IMR-90 (cell line): ENCODE measurements at regions not wholly inside any gene's neighbourhood (a gene's known extent, or its start where the extent isn't known, plus 50 kb on each side); places are given as distances from the start of the nearest gene placed in this dataset.

Experiments
- ATAC-seq: fragments of 200-7000 bp; cut with Tn5 transposase; 2 replicates; pipeline ENCODE4 v1.9.1; 2020; ENCODE audit warnings: low read depth, mild to moderate bottlenecking, moderate library complexity
- BruUV-seq: library from RNA; stranded (reverse); fragments of 400-500 nt; replicated peaks from 2 replicates; lab custom pipeline; 2021; lab: Mats Ljungman, UMichigan
- CTCF ChIA-PET: fragments of 300-600 bp; formaldehyde crosslinking; extraction: SDS; loops from one replicate; lab custom pipeline; 2021; ENCODE audit warnings: antibody characterized with exemption; lab: Yijun Ruan, JAX
- POLR2A ChIA-PET: fragments of 300-600 bp; sonication (Branson Sonifier 250); formaldehyde crosslinking; loops from one replicate; lab custom pipeline; 2022; ENCODE audit warnings: antibody characterized with exemption; ENCODE audit not compliant: unreplicated experiment; lab: Charles Lee
- DNase-seq: peaks from one replicate; pipeline ENCODE4 v3.0.0; 2013
- H2AFZ ChIP-seq: replicated peaks from 2 replicates; pipeline ENCODE3; 2013; ENCODE audit warnings: low read length, mild to moderate bottlenecking; ENCODE audit not compliant: poor library complexity
- H2AK5ac ChIP-seq: 2 replicates; pipeline ENCODE4 v1.6.1; 2013; ENCODE audit warnings: low read depth, low read length, inconsistent platforms
- H2AK9ac ChIP-seq: replicated peaks from 2 replicates; pipeline ENCODE3; 2013; ENCODE audit warnings: mild to moderate bottlenecking, low read depth, low read length, moderate library complexity; ENCODE audit not compliant: poor library complexity
- H2BK120ac ChIP-seq: 2 replicates; pipeline ENCODE4 v1.6.1; 2013; ENCODE audit warnings: low read depth, low read length, inconsistent platforms
- H2BK15ac ChIP-seq: 3 replicates; pipeline ENCODE4 v1.6.1; 2013; ENCODE audit warnings: low read depth, low read length, inconsistent platforms
- H2BK20ac ChIP-seq: 2 replicates; pipeline ENCODE4 v1.6.1; 2013; ENCODE audit warnings: low read depth, mild to moderate bottlenecking, inconsistent platforms, low read length, moderate library complexity
- H2BK5ac ChIP-seq: 2 replicates; pipeline ENCODE4 v1.6.1; 2013; ENCODE audit warnings: mild to moderate bottlenecking, low read depth, low read length, inconsistent platforms; ENCODE audit not compliant: poor library complexity, severe bottlenecking
- H3K14ac ChIP-seq: replicated peaks from 2 replicates; pipeline ENCODE4 v1.6.1; 2013; ENCODE audit warnings: low read depth, low read length, inconsistent platforms
- H3K18ac ChIP-seq: 2 replicates; pipeline ENCODE4 v1.6.1; 2013; ENCODE audit warnings: low read depth, low read length, control low read depth
- H3K23ac ChIP-seq: 2 replicates; pipeline ENCODE4 v1.6.1; 2013; ENCODE audit warnings: low read depth, low read length, inconsistent platforms
- H3K27ac ChIP-seq: 2 replicates; pipeline ENCODE4 v1.5.1; 2013; ENCODE audit warnings: mild to moderate bottlenecking, control low read depth, low read length; ENCODE audit not compliant: insufficient read depth
- H3K27me3 ChIP-seq: 2 replicates; pipeline ENCODE4 v1.6.1; 2013; ENCODE audit warnings: low read length; ENCODE audit not compliant: control insufficient read depth, insufficient read depth
- H3K36me3 ChIP-seq: 2 replicates; pipeline ENCODE4 v1.6.1; 2013; ENCODE audit warnings: low read length, mixed read lengths; ENCODE audit not compliant: control insufficient read depth, insufficient read depth
- H3K4ac ChIP-seq: 2 replicates; pipeline ENCODE4 v1.6.1; 2013; ENCODE audit warnings: low read depth, low read length, inconsistent platforms
- H3K4me1 ChIP-seq: 2 replicates; pipeline ENCODE4 v1.6.1; 2013; ENCODE audit warnings: low read length, mixed read lengths; ENCODE audit not compliant: control insufficient read depth, insufficient read depth
- H3K4me2 ChIP-seq: 2 replicates; pipeline ENCODE4 v1.6.1; 2013; ENCODE audit warnings: low read depth, mild to moderate bottlenecking, control low read depth, low read length, moderate library complexity
- H3K4me3 ChIP-seq: 2 replicates; pipeline ENCODE4 v1.5.1; 2013; ENCODE audit warnings: low read depth, mild to moderate bottlenecking, control low read depth, low read length, moderate library complexity; ENCODE audit not compliant: insufficient read depth
- H3K56ac ChIP-seq: 2 replicates; pipeline ENCODE4 v1.6.1; 2013; ENCODE audit warnings: low read length, inconsistent platforms; ENCODE audit not compliant: insufficient read depth; ENCODE audit errors: extremely low read depth
- H3K79me1 ChIP-seq, 2 experiments: 2 replicates each; pipeline ENCODE4 v1.6.1; 2013; ENCODE audit warnings: low read length in 2 of 2, inconsistent platforms in 1 of 2, low read depth in 1 of 2
- H3K9ac ChIP-seq: 2 replicates; pipeline ENCODE4 v1.6.1; 2013; ENCODE audit warnings: low read depth, low read length, control low read depth
- H3K9me1 ChIP-seq: 2 replicates; pipeline ENCODE4 v1.6.1; 2013; ENCODE audit warnings: low read length, inconsistent platforms; ENCODE audit not compliant: insufficient read depth
- H3K9me3 ChIP-seq: 2 replicates; pipeline ENCODE4 v1.6.1; 2013; ENCODE audit warnings: low read length; ENCODE audit not compliant: control insufficient read depth, insufficient read depth
- H4K20me1 ChIP-seq: 2 replicates; pipeline ENCODE4 v1.6.1; 2013; ENCODE audit warnings: low read length, inconsistent platforms; ENCODE audit not compliant: insufficient read depth
- H4K5ac ChIP-seq: 2 replicates; pipeline ENCODE4 v1.6.1; 2013; ENCODE audit warnings: mild to moderate bottlenecking, low read depth, low read length, control low read depth
- H4K8ac ChIP-seq, 2 experiments: 2 replicates each; pipeline ENCODE4 v1.6.1; 2013; ENCODE audit warnings: low read depth in 2 of 2, low read length in 2 of 2, control low read depth in 1 of 2, inconsistent platforms in 1 of 2
- H4K91ac ChIP-seq: 2 replicates; pipeline ENCODE4 v1.6.1; 2013; ENCODE audit warnings: low read depth, low read length, inconsistent platforms; ENCODE audit not compliant: insufficient read depth
- BHLHE40 ChIP-seq: fragments of 150-350 bp; IDR thresholded peaks from 2 replicates; pipeline ENCODE4 v1.6.1; 2016; ENCODE audit warnings: mild to moderate bottlenecking, low read depth, low read length
- CEBPB ChIP-seq: IDR thresholded peaks from 2 replicates; pipeline ENCODE4 v1.6.1; 2012; ENCODE audit warnings: low read depth, low read length, improper control_type of control experiment
- CHD1 ChIP-seq: IDR thresholded peaks from 2 replicates; pipeline ENCODE4 v1.6.1; 2012; ENCODE audit warnings: low read depth, low read length, improper control_type of control experiment
- FOS ChIP-seq: fragments of 150-350 bp; IDR thresholded peaks from 2 replicates; pipeline ENCODE4 v1.6.1; 2016; ENCODE audit warnings: low read depth, low read length
- MAFK ChIP-seq: IDR thresholded peaks from 2 replicates; pipeline ENCODE4 v1.6.1; 2012; ENCODE audit warnings: low read depth, low read length, improper control_type of control experiment
- MAZ ChIP-seq: IDR thresholded peaks from 2 replicates; pipeline ENCODE4 v1.6.1; 2012; ENCODE audit warnings: low read depth, mild to moderate bottlenecking, low read length, improper control_type of control experiment, moderate library complexity, borderline replicate concordance
- MXI1 ChIP-seq: IDR thresholded peaks from 2 replicates; pipeline ENCODE4 v1.6.1; 2012; ENCODE audit warnings: low read depth, mild to moderate bottlenecking, low read length, moderate library complexity, borderline replicate concordance
- NFE2L2 ChIP-seq: fragments of 150-350 bp; IDR thresholded peaks from 2 replicates; pipeline ENCODE4 v1.6.1; 2016; ENCODE audit warnings: low read depth, mild to moderate bottlenecking, low read length
- POLR2A ChIP-seq: IDR thresholded peaks from 2 replicates; pipeline ENCODE4 v1.6.1; 2012; ENCODE audit warnings: mild to moderate bottlenecking, low read depth, low read length
- RAD21 ChIP-seq: IDR thresholded peaks from 2 replicates; pipeline ENCODE4 v1.6.1; 2012; ENCODE audit warnings: low read length, improper control_type of control experiment
- RCOR1 ChIP-seq: IDR thresholded peaks from 2 replicates; pipeline ENCODE4 v1.6.1; 2012; ENCODE audit warnings: mild to moderate bottlenecking, low read length, improper control_type of control experiment; ENCODE audit not compliant: insufficient replicate concordance
- RFX5 ChIP-seq: IDR thresholded peaks from 2 replicates; pipeline ENCODE4 v1.8.0; 2012; ENCODE audit warnings: low read depth, mild to moderate bottlenecking, low read length, moderate library complexity
- SMC3 ChIP-seq: fragments of 150-350 bp; IDR thresholded peaks from 2 replicates; pipeline ENCODE4 v1.6.1; 2016; ENCODE audit warnings: low read depth, mild to moderate bottlenecking, antibody characterized with exemption, low read length, moderate library complexity
- WGBS, 2 experiments: methylation state at CpG; one replicate each; pipeline versions ENCODE4 v1.1.5 to v1.1.7; 2013; ENCODE audit warnings: missing lambda C conversion rate in 2 of 2; ENCODE audit not compliant: insufficient read length in 1 of 2; ENCODE audit errors: extremely low coverage in 2 of 2; 5-methylcytosine and 5-hydroxymethylcytosine counted together
- dilution Hi-C: fragments of 300-500 bp; cut with HindIII; formaldehyde crosslinking; loops from one replicate; pipeline ENCODE4 v1.14.3; 2018; ENCODE audit warnings: low sequenced_read_pairs; ENCODE audit not compliant: unreplicated experiment
- in situ Hi-C: fragments of 300-500 bp; cut with MboI; formaldehyde crosslinking; loops from 3 replicates; pipeline ENCODE4 v1.14.3; 2019; ENCODE audit warnings: low sequenced_read_pairs, inconsistent platforms, mixed read lengths
- intact Hi-C: fragments of 100-400 bp; cut with micrococcal nuclease; formaldehyde crosslinking; loops from 2 replicates; pipeline ENCODE4 v1.10.0; 2022
- TF ChIP-seq, protein P1 (sequence below): fragments of 150-350 bp; IDR thresholded peaks from 2 replicates; pipeline ENCODE4 v1.6.1; 2017; ENCODE audit warnings: mild to moderate bottlenecking, antibody characterized with exemption, low read length, low read depth
- TF ChIP-seq, protein P2 (sequence below): fragments of 150-350 bp; IDR thresholded peaks from 2 replicates; pipeline ENCODE4 v1.6.1; 2016; ENCODE audit warnings: low read depth, mild to moderate bottlenecking, low read length, moderate library complexity, borderline replicate concordance
- TF ChIP-seq, protein P3 (sequence below): conservative IDR thresholded peaks from 2 replicates; pipeline ENCODE4 v1.5.1; 2012; ENCODE audit warnings: mild to moderate bottlenecking, low read depth, low read length, improper control_type of control experiment

DNA sequence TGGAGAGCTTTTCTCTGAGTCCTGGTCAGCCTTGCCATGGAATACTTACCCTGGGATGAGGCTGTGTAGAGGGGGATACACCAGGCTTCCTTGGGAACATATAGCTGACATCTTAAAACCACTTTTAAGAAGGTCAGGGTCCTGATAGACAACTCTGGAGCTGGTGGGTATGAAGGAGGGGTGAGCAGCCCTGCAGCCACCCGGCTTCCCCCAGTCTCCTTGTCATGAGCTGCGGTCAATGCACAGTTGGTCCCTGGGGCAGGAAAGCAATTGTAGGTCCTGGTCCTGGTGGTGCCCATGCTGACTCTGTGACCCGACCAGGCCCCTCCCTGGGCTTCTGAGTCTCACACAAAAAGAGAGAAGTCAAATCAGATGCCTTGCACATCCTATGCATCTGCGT is 63.6 kb downstream of the MRPL36 start:
- whole genome bisulfite sequencing, 2 experiments: 0% methylated on average over 1 of the region's 4 CpGs; no CpG with 5 or more reads in 1 of the 2 experiments
- ATAC-seq (no peak), DNase-seq (no peak)
- H3K79me1 ChIP-seq: no peaks in the 10 kb centered on the region
- no peak overlapping the region for H4K8ac ChIP-seq
- no peak overlapping the region for H2BK120ac ChIP-seq
- no peak overlapping the region for H3K4me3 ChIP-seq
- no peaks in the 10 kb centered on the region for H4K20me1 ChIP-seq
- H3K4ac ChIP-seq: no peak overlapping the region
- ChIA-PET CTCF (no interaction called here), POLR2A (no interaction called here)
- in situ Hi-C loops (no loop called here), dilution Hi-C loops (no loop called here), intact Hi-C loops (no loop called here)
- no peak overlapping the region for H3K27ac ChIP-seq
- no peak overlapping the region for H2BK5ac ChIP-seq
- no peak overlapping the region for H2BK15ac ChIP-seq
- no peaks in the 10 kb centered on the region for H3K4me1 ChIP-seq
- H3K56ac ChIP-seq: no peak overlapping the region
- H3K9ac ChIP-seq: no peak overlapping the region
- TF ChIP-seq CHD1 (no peak), POLR2A (no peak), SMC3 (no peak), MAFK (no peak), NFE2L2 (no peak), RFX5 (no peak), RAD21 (no peak), CEBPB (no peak), BHLHE40 (no peak), FOS (no peak), MAZ (no peak), MXI1 (no peak), RCOR1 (no peak)
- TF ChIP-seq, protein P1, sequence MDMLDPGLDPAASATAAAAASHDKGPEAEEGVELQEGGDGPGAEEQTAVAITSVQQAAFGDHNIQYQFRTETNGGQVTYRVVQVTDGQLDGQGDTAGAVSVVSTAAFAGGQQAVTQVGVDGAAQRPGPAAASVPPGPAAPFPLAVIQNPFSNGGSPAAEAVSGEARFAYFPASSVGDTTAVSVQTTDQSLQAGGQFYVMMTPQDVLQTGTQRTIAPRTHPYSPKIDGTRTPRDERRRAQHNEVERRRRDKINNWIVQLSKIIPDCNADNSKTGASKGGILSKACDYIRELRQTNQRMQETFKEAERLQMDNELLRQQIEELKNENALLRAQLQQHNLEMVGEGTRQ: no peak
- TF ChIP-seq, protein P2, sequence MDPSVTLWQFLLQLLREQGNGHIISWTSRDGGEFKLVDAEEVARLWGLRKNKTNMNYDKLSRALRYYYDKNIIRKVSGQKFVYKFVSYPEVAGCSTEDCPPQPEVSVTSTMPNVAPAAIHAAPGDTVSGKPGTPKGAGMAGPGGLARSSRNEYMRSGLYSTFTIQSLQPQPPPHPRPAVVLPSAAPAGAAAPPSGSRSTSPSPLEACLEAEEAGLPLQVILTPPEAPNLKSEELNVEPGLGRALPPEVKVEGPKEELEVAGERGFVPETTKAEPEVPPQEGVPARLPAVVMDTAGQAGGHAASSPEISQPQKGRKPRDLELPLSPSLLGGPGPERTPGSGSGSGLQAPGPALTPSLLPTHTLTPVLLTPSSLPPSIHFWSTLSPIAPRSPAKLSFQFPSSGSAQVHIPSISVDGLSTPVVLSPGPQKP: no peak
- TF ChIP-seq, protein P3, sequence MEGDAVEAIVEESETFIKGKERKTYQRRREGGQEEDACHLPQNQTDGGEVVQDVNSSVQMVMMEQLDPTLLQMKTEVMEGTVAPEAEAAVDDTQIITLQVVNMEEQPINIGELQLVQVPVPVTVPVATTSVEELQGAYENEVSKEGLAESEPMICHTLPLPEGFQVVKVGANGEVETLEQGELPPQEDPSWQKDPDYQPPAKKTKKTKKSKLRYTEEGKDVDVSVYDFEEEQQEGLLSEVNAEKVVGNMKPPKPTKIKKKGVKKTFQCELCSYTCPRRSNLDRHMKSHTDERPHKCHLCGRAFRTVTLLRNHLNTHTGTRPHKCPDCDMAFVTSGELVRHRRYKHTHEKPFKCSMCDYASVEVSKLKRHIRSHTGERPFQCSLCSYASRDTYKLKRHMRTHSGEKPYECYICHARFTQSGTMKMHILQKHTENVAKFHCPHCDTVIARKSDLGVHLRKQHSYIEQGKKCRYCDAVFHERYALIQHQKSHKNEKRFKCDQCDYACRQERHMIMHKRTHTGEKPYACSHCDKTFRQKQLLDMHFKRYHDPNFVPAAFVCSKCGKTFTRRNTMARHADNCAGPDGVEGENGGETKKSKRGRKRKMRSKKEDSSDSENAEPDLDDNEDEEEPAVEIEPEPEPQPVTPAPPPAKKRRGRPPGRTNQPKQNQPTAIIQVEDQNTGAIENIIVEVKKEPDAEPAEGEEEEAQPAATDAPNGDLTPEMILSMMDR: no peak
- no peak overlapping the region for H3K14ac ChIP-seq
- H3K36me3 ChIP-seq: no peaks in the 10 kb centered on the region
- no peaks in the 10 kb centered on the region; the same call in 1 of the 2 replicates for H3K27me3 ChIP-seq
- H2AK9ac ChIP-seq: no peak overlapping the region
- H4K5ac ChIP-seq: no peak overlapping the region
- H3K4me2 ChIP-seq: no peak overlapping the region
- no peak overlapping the region for H4K91ac ChIP-seq
- no peak overlapping the region for H2BK20ac ChIP-seq
- no peak overlapping the region for H3K23ac ChIP-seq
- no peaks in the 10 kb centered on the region for H3K9me3 ChIP-seq
- no TSS peak for BruUV-seq
- no peak overlapping the region for H3K18ac ChIP-seq
- no peak overlapping the region for H2AK5ac ChIP-seq
- no peaks in the 10 kb centered on the region for H3K9me1 ChIP-seq
- H2AFZ ChIP-seq: no peak overlapping the region
